BJ (cell line): ENCODE measurements at regions not wholly inside any gene's neighbourhood (a gene's known extent, or its start where the extent isn't known, plus 50 kb on each side); places are given as distances from the start of the nearest gene placed in this dataset.

Source experiments
- CTCF ChIA-PET: fragments of 350-600 bp; formaldehyde crosslinking; extraction: SDS; loops from one replicate; lab custom pipeline; 2021; ENCODE audit warnings: antibody characterized with exemption, inconsistent platforms; lab: Yijun Ruan, JAX
- POLR2A ChIA-PET: fragments of 300-600 bp; sonication (Branson Sonifier 250); formaldehyde crosslinking; extraction: SDS; loops from one replicate; lab custom pipeline; 2021; ENCODE audit warnings: antibody characterized with exemption; lab: Charles Lee
- DNase-seq: peaks from one replicate; pipeline ENCODE4 v3.0.0-alpha.2; 2011; ENCODE audit warnings: low read depth
- H3K27me3 ChIP-seq: 2 replicates; pipeline ENCODE4 v1.6.0; 2011; ENCODE audit warnings: low read length; ENCODE audit not compliant: control insufficient read depth, insufficient read depth
- H3K36me3 ChIP-seq: 2 replicates; pipeline ENCODE4 v1.5.1; 2011; ENCODE audit warnings: low read length; ENCODE audit not compliant: control insufficient read depth, insufficient read depth
- H3K4me3 ChIP-seq: 2 replicates; pipeline ENCODE4 v1.5.1; 2011; ENCODE audit warnings: low read depth, mild to moderate bottlenecking, control low read depth, low read length
- TF ChIP-seq, protein P1 (sequence below): IDR thresholded peaks from 2 replicates; pipeline ENCODE4 v1.5.1; 2011; ENCODE audit warnings: low read depth, mild to moderate bottlenecking, control low read depth, inconsistent platforms, low read length, moderate library complexity; ENCODE audit not compliant: insufficient read depth

GRCh38 chr7:155913719-155914118, 101.5 kb upstream of the SHH start:
- no peaks in the 10 kb centered on the region for H3K27me3 ChIP-seq
- no peak for DNase-seq
- ChIA-PET POLR2A (no interaction called here), CTCF (no interaction called here)
- no peaks in the 10 kb centered on the region for H3K36me3 ChIP-seq
- no peak overlapping the region for H3K4me3 ChIP-seq
- TF ChIP-seq, protein P1, sequence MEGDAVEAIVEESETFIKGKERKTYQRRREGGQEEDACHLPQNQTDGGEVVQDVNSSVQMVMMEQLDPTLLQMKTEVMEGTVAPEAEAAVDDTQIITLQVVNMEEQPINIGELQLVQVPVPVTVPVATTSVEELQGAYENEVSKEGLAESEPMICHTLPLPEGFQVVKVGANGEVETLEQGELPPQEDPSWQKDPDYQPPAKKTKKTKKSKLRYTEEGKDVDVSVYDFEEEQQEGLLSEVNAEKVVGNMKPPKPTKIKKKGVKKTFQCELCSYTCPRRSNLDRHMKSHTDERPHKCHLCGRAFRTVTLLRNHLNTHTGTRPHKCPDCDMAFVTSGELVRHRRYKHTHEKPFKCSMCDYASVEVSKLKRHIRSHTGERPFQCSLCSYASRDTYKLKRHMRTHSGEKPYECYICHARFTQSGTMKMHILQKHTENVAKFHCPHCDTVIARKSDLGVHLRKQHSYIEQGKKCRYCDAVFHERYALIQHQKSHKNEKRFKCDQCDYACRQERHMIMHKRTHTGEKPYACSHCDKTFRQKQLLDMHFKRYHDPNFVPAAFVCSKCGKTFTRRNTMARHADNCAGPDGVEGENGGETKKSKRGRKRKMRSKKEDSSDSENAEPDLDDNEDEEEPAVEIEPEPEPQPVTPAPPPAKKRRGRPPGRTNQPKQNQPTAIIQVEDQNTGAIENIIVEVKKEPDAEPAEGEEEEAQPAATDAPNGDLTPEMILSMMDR, result no peak

DNA sequence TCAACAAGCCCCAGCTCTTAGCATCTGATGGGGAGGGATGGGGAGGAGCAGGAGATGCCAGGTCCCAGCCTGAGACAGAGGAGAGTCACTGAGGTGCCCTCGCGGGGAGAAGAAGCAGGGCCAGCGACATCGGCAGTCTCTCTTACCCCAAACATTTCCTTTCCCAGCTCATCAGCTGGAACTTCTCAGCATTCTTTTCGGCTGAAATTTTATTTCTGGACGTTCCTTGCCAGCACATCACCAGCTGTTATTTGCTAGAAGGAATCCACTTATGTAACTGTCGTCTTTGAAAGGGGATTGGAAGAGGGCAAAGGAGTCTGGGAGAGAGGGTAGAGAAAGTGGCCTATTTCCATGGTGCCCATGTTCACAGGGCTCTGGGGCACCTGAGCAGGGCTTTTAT, 101.0 kb upstream of the SHH start:
- no peaks in the 10 kb centered on the region for H3K36me3 ChIP-seq
- no peaks in the 10 kb centered on the region for H3K27me3 ChIP-seq
- CTCF ChIA-PET, result no interaction called here
- no peak overlapping the region for H3K4me3 ChIP-seq
- no peak for DNase-seq
- TF ChIP-seq, protein P1, result no peak
- POLR2A ChIA-PET, result no interaction called here

GRCh38 chr7:155911471-155912105, 99.3 kb upstream of the SHH start:
- no peak for DNase-seq
- ChIA-PET CTCF (no interaction called here), POLR2A (no interaction called here)

GRCh38 chr7:155908385-155908784, 96.1 kb upstream of the SHH start:
- DNase-seq, result no peak
- ChIA-PET CTCF (no interaction called here), POLR2A (no interaction called here)
- TF ChIP-seq, protein P1, result no peak
- Histone ChIP-seq H3K4me3 (no peak overlapping the region), H3K27me3 (no peaks in the 10 kb centered on the region), H3K36me3 (no peaks in the 10 kb centered on the region)

More at GRCh38 chr7:155911471-155912105, 99.3 kb upstream of the SHH start:
- Histone ChIP-seq H3K36me3 (no peaks in the 10 kb centered on the region), H3K27me3 (no peaks in the 10 kb centered on the region), H3K4me3 (no peak overlapping the region)
- TF ChIP-seq, protein P1, result no peak

DNA sequence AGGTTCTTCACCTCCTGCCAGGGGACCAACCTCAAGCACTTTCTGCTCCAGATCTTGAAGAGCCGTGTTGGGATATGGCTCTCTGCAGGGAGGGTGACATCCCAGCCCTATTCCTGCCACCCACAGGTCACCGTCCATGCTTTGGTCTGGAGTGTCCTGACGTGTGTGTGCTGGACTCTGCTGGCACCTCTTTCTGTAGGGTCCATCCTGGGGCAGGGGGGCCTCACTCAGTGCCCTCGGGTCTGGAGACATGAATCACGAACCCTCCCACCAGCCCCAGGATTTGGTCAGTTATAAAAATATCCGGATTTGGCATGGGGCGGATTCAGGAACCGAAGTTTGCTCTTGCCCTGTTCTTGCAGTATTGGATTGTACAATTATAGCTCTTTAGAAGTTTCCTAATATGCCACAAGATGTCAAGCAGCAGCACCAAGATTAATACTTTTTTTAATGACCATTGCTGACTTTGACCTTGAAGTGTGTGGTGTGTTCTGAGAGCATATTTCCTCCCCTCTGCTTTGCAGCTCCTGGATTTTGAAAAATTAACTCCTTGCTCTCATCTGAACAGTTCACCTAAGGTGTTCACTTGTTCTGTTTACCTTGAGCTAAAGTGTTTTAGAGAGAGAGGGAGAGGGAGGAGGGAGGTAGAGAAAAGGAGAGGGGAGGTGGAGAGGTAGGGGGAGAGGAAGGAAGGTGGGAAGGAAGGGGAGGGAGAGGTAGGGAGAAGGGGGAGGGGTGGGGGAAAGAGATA, 95.4 kb upstream of the SHH start:
- CTCF ChIA-PET, result no interaction called here
- no peaks in the 10 kb centered on the region for H3K36me3 ChIP-seq

More for the DNA sequence above, 95.4 kb upstream of the SHH start:
- H3K4me3 ChIP-seq, result no peak overlapping the region
- TF ChIP-seq, protein P1, result no peak
- no peaks in the 10 kb centered on the region for H3K27me3 ChIP-seq
- POLR2A ChIA-PET, result no interaction called here
- no peak for DNase-seq
